Caco-2 (cell line): ENCODE measurements at regions not wholly inside any gene's neighbourhood (a gene's known extent, or its start where the extent isn't known, plus 50 kb on each side); places are given as distances from the start of the nearest gene placed in this dataset.

Experiments used
- BruUV-seq: library from RNA; stranded (reverse); fragments of 400-500 nt; replicated peaks from 2 replicates; lab custom pipeline; 2021; lab: Mats Ljungman, UMichigan
- CTCF ChIA-PET: fragments of 300-600 bp; sonication (Branson Sonifier 250); formaldehyde crosslinking; loops from one replicate; lab custom pipeline; 2022; ENCODE audit warnings: antibody characterized with exemption; lab: Charles Lee
- POLR2A ChIA-PET: fragments of 300-600 bp; sonication (Branson Sonifier 250); formaldehyde crosslinking; loops from one replicate; lab custom pipeline; 2022; ENCODE audit warnings: antibody characterized with exemption; lab: Charles Lee
- DNase-seq, 2 experiments: peaks; one replicate each; pipeline versions ENCODE4 v3.0.0 to v3.0.0-alpha.2; 2020 to 2022
- H3K27me3 ChIP-seq: replicated peaks from 2 replicates; pipeline ENCODE4 v1.6.0; 2011; ENCODE audit warnings: low read length; ENCODE audit not compliant: control insufficient read depth, insufficient read depth
- H3K36me3 ChIP-seq: 2 replicates; pipeline ENCODE4 v1.5.1; 2011; ENCODE audit warnings: low read length; ENCODE audit not compliant: control insufficient read depth, insufficient read depth
- H3K4me1 ChIP-seq: fragments of 250-450 bp; sonication (Bioruptor Pico); 2 replicates; pipeline ENCODE4 v1.5.1; 2020; ENCODE audit warnings: mild to moderate bottlenecking
- H3K4me3 ChIP-seq: 2 replicates; pipeline ENCODE4 v1.5.1; 2011; ENCODE audit warnings: low read depth, mild to moderate bottlenecking, control low read depth, low read length
- H3K9me3 ChIP-seq: fragments of 250-450 bp; sonication (Bioruptor Pico); 2 replicates; pipeline ENCODE4 v1.5.1; 2020; ENCODE audit warnings: mild to moderate bottlenecking, moderate library complexity
- H3K27ac Mint-ChIP-seq: one replicate; pipeline ENCODE4 v1.8.0; 2022; ENCODE audit warnings: mixed read lengths; ENCODE audit not compliant: unreplicated experiment
- H3K27me3 Mint-ChIP-seq: one replicate; pipeline ENCODE4 v1.8.0; 2022; ENCODE audit warnings: mixed read lengths; ENCODE audit not compliant: insufficient read depth, unreplicated experiment
- H3K36me3 Mint-ChIP-seq: one replicate; pipeline ENCODE4 v1.8.0; 2022; ENCODE audit warnings: mild to moderate bottlenecking, mixed read lengths; ENCODE audit not compliant: insufficient read depth, unreplicated experiment
- H3K4me1 Mint-ChIP-seq: one replicate; pipeline ENCODE4 v1.8.0; 2022; ENCODE audit warnings: low read depth, mixed read lengths; ENCODE audit not compliant: unreplicated experiment
- H3K4me3 Mint-ChIP-seq: one replicate; pipeline ENCODE4 v1.8.0; 2022; ENCODE audit warnings: mild to moderate bottlenecking, moderate library complexity, mixed read lengths; ENCODE audit not compliant: unreplicated experiment
- H3K9me3 Mint-ChIP-seq: one replicate; pipeline ENCODE4 v1.8.0; 2022; ENCODE audit warnings: mixed read lengths; ENCODE audit not compliant: unreplicated experiment
- CTCF ChIP-seq, 2 experiments: fragments of 200-600 bp in 1 of 2; IDR thresholded peaks; 1 replicate in 1 of 2; 2 replicates in 1 of 2; pipeline versions ENCODE4 v1.5.1 to v1.8.0; 2011 to 2022; ENCODE audit warnings: antibody characterized with exemption in 1 of 2, control low read depth in 1 of 2, inconsistent platforms in 1 of 2, low read depth in 1 of 2, low read length in 1 of 2, mild to moderate bottlenecking in 1 of 2, moderate library complexity in 1 of 2; ENCODE audit not compliant: insufficient read depth in 1 of 2, severe bottlenecking in 1 of 2, unreplicated experiment in 1 of 2
- intact Hi-C: fragments of 100-400 bp; cut with micrococcal nuclease; formaldehyde crosslinking; loops from one replicate; pipeline ENCODE4 v1.10.0; 2022; ENCODE audit not compliant: unreplicated experiment

GRCh38 chr13:54183728-54184127 is 1155.1 kb downstream of the OLFM4 start:
- Mint-ChIP-seq H3K27me3 (peaks cover 5% of the 10 kb centered on the region), H3K9me3 (no peaks in the 10 kb centered on the region), H3K27ac (no peak overlapping the region), H3K36me3 (no peaks in the 10 kb centered on the region), H3K4me3 (no peak overlapping the region), H3K4me1 (no peaks in the 10 kb centered on the region)
- POLR2A ChIA-PET: no interaction called here
- intact Hi-C loops: loop anchor here (2.0 to 10.0 kb wide), 2 partner anchors 351 to 1061 kb away; no protein-coding TSS in a partner anchor
- Histone ChIP-seq H3K4me1 (no peaks in the 10 kb centered on the region), H3K4me3 (no peak overlapping the region), H3K27me3 (no peaks in the 10 kb centered on the region), H3K9me3 (no peaks in the 10 kb centered on the region), H3K36me3 (no peaks in the 10 kb centered on the region)
- no peak for DNase-seq
- no peak for TF ChIP-seq CTCF (IDR thresholded peaks at IDR 0.05; ENCODE audit: insufficient read depth in 1 of 2, low read depth in 1 of 2, low read length in 1 of 2, severe bottlenecking in 1 of 2, unreplicated experiment in 1 of 2)
- CTCF ChIA-PET: no interaction called here
- BruUV-seq: no TSS peak

- CTCF ChIA-PET: no interaction called here
- no peak overlapping the region for H3K27ac Mint-ChIP-seq
Observed at GRCh38 chr13:54184576-54184975, 1156.0 kb downstream of the OLFM4 start.

GRCh38 chr13:54185101-54185500 is 1156.5 kb downstream of the OLFM4 start:
- CTCF ChIA-PET: interaction anchor here (1.3 kb wide), 1 partner anchor 402 kb away, joined by 4 read pairs; no protein-coding TSS in a partner anchor
- Mint-ChIP-seq H3K4me1 (no peaks in the 10 kb centered on the region), H3K27me3 (peaks cover 12% of the 10 kb centered on the region), H3K36me3 (no peaks in the 10 kb centered on the region), H3K27ac (no peak overlapping the region), H3K9me3 (no peaks in the 10 kb centered on the region), H3K4me3 (no peak overlapping the region)
- no peaks in the 10 kb centered on the region for H3K27me3 ChIP-seq
- intact Hi-C loops: loop anchor here (2.0 to 10.0 kb wide), 2 partner anchors 350 to 1060 kb away; no protein-coding TSS in a partner anchor
- no peak for DNase-seq
- H3K4me3 ChIP-seq: no peak overlapping the region
- no TSS peak for BruUV-seq
- H3K9me3 ChIP-seq: no peaks in the 10 kb centered on the region
- H3K36me3 ChIP-seq: no peaks in the 10 kb centered on the region
- no peaks in the 10 kb centered on the region for H3K4me1 ChIP-seq
- TF ChIP-seq CTCF (IDR thresholded peaks at IDR 0.05; ENCODE audit: insufficient read depth in 1 of 2, low read depth in 1 of 2, low read length in 1 of 2, severe bottlenecking in 1 of 2, unreplicated experiment in 1 of 2): no peak
- POLR2A ChIA-PET: no interaction called here

More at GRCh38 chr13:54184576-54184975, 1156.0 kb downstream of the OLFM4 start:
- H3K4me3 ChIP-seq: no peak overlapping the region
- no TSS peak for BruUV-seq
- intact Hi-C loops: loop anchor here (2.0 to 10.0 kb wide), 2 partner anchors 350 to 1060 kb away; no protein-coding TSS in a partner anchor
- no peaks in the 10 kb centered on the region for H3K27me3 ChIP-seq
- TF ChIP-seq CTCF (IDR thresholded peaks at IDR 0.05; ENCODE audit: insufficient read depth in 1 of 2, low read depth in 1 of 2, low read length in 1 of 2, severe bottlenecking in 1 of 2, unreplicated experiment in 1 of 2): no peak
- H3K9me3 ChIP-seq: no peaks in the 10 kb centered on the region
- DNase-seq: no peak
- H3K4me1 Mint-ChIP-seq: no peaks in the 10 kb centered on the region
- H3K4me1 ChIP-seq: no peaks in the 10 kb centered on the region
- no peaks in the 10 kb centered on the region for H3K36me3 Mint-ChIP-seq
- no peak overlapping the region for H3K4me3 Mint-ChIP-seq
- POLR2A ChIA-PET: no interaction called here
- H3K27me3 Mint-ChIP-seq: peaks cover 11% of the 10 kb centered on the region
- H3K9me3 Mint-ChIP-seq: no peaks in the 10 kb centered on the region
- H3K36me3 ChIP-seq: no peaks in the 10 kb centered on the region
